GM12891 (cell line): ENCODE measurements at regions not wholly inside any gene's neighbourhood (a gene's known extent, or its start where the extent isn't known, plus 50 kb on each side); places are given as distances from the start of the nearest gene placed in this dataset.

Source experiments
- POLR2A ChIP-seq: IDR thresholded peaks from 2 replicates; pipeline ENCODE4 v1.6.1; 2011; ENCODE audit warnings: low read depth, low read length, control low read depth
- POLR2AphosphoS5 ChIP-seq: IDR thresholded peaks from 2 replicates; pipeline ENCODE4 v1.6.1; 2011; ENCODE audit warnings: low read depth, low read length, control low read depth

GRCh38 chr12:75760573-75761294 is 249.3 kb upstream of the KRR1 start:
- TF ChIP-seq POLR2A (no peak), POLR2AphosphoS5 (no peak)
